ENCODE measurements at regions not wholly inside any gene's neighbourhood (a gene's known extent, or its start where the extent isn't known, plus 50 kb on each side); places are given as distances from the start of the nearest gene placed in this dataset.
"Not testable (repeated sequence)": the region's sequence is repeated elsewhere in the genome, so short reads cannot be mapped to it uniquely, and the experiment has no call there.

DNA sequence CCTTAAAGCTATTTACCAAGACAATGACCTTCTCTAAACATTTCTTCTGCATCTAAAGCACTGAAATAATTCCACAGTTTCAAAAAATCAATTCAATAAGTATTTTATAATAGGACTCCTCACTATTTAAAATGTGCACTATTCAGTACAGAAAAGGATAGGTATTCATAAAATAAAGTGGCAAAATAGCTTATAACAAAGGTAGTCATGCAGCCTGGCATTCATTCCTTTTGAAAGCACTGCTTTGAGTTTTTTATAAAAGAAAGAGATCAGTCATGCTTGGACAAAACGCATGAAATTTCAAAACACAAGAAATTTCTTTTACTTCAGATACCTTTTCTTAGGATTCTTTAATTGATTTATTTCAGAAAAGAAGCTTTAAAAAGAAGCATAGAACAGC lies 689.7 kb upstream of the PHF14 start:
- DNase-seq (ENCODE audit: low read depth): no peak

DNA sequence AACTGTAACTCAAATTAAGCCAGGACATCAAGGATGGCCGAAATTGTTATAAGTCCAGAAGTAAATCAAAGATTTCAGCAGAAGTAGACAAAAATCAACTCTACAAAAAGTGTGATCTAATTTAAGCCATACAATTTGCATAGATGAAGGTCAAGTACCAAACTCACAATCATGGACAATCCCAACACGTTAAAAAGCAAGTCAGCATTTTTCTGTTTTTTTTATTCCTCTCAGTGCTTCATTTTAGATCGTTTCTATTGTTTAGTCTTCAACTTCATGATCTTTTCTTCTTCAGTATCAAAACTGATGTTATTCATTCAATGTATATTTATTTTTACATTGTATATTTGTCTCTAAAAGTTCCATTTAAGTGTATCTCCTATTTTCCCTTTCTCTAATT lies 674.3 kb upstream of the PHF14 start:
- no peak for DNase-seq (ENCODE audit: low read depth)

- DNase-seq (ENCODE audit: low read depth): no peak
Measured at GRCh38 chr7:10300577-10300976, 673.1 kb upstream of the PHF14 start.

GRCh38 chr7:10308276-10308675 lies 665.4 kb upstream of the PHF14 start:
- no peak for DNase-seq (ENCODE audit: low read depth)

GRCh38 chr7:10312942-10313341 lies 660.7 kb upstream of the PHF14 start:
- no peak for DNase-seq (ENCODE audit: low read depth)

DNA sequence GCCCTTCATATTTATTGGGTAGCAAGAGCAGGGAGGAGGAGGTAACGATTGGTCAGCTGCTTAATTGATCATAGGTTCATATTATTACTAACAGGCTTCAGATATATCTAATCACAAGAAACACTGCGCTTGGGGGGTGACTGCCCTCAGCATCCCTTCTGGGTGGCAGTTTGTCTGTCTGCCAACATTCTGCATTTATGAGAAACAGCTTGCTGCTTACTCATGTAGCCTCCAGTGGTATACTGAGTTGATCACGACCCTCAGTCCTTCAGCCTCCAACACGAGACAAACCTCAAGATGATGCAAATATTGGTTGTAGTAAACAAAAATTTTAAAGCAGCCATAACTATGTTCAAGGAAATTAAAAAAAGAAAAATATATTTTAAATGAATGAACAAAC lies 657.8 kb upstream of the PHF14 start:
- DNase-seq (ENCODE audit: low read depth): no peak

DNA sequence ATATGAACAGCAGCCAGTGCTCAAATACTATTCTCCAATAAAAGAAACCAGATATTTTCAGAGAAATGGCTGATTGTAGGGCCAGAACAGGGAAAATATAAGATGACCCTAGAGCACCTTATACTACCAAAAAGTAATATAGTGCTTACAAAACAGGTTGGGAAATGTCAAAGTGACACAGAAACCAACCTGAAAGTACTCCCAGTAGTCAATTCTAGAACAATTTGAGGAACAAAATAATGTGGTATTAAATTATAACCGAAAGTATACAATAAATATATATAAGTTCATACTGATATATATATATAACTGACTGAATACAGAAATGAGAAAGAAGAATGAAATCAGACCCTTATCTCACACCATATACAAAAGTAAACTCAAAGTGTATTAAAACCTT lies 657.2 kb upstream of the PHF14 start:
- DNase-seq (ENCODE audit: low read depth): no peak

DNA sequence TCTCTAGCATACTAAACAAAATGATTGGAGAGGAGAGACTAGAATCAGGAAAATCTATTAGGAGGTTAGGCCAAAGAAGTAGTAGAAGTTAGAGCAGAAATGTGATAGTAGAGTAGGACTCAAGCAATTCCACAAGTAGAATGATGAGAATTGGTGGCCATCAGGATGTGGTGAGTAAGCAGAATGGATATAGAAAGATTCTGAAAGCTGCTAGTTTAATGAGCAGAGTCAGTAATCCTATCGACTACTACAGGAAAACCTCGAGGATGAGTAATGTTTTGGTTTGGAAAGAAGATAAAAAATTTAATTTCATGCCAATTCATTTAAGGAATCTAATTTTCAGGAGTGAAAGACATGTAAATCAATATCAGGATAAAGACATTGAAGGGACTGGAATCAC lies 648.3 kb upstream of the PHF14 start:
- DNase-seq (ENCODE audit: low read depth): no peak

- no peak for DNase-seq (ENCODE audit: low read depth)
Measured at GRCh38 chr7:10343108-10343507, 630.6 kb upstream of the PHF14 start.

DNA sequence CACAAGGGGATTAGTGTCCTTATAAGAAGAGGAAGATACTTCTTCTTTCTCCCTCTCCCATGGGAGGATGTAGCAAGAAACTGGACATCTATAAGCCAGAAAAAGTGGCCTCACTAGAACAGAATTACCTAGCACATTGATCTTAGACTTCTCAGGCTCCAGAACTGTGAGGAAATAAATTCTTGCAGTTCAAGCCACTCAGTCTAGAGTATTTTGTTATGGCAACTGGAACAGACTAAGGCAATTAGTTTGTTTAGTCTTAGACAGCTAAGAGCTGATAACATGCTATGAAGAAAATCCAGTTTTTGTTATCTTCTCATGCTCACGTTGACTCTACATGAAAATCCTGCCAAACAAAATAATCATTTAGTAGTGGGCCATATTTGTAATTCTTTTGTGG lies 627.6 kb upstream of the PHF14 start:
- no peak for DNase-seq (ENCODE audit: low read depth)

DNA sequence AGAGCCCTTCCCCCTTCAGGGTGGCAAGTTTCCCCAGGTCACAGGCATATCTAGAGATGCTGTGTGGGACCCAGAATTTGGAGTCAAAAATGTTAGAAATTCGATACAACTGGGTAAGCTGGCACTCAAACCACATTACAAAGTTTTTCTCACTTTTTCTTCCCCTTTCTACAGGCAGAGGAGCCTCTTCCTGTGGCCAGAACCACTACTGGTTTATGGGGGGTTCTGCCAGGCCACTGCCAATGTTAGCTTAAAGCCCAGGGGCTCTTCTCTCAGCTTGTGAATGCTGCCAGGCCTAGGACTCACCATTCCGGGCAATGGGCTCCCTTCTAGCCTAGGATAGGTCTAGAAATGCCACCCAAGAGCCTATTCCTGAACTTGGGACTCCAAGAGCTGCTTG lies 617.9 kb upstream of the PHF14 start:
- no peak for DNase-seq (ENCODE audit: low read depth)

DNA sequence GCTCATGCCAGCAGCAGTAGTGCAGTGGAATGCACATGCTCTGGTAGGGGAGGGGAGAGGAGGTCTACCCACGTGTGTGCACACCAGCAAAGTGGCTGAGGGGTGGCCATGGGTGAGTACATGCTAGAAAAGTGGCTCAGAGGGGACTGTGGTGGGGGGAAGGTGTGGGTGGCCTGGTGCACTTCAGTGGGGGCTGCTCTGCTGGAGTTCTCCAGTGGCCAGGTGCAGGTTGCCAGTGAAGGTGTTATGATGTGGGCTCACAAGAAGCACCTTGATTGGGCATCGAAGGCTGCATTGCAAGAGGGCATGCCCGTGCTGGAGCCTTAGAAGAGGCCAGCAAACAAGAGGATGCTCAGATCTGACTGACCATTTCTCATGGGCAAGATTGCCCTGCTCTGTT lies 613.6 kb upstream of the PHF14 start:
- no peak for DNase-seq (ENCODE audit: low read depth)

DNA sequence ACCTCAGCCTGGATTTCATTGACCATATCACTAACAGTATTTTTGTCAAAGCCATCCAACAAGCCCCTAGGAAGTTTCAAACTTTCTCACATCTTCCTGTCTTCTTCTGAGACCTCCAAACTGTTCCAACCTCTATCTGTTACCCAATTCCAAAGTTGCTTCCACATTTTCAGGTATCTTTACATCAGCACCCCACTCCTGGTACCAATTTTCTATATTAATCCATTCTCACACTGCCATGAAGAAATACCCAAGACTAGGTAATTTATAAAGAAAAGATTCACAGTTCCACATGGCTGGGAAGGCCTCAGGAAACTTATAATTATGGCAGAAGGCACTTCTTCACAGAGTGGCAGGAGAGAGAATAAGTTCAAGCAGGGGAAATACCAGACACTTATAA lies 571.9 kb upstream of the PHF14 start:
- no peak for DNase-seq (ENCODE audit: low read depth)

- DNase-seq (ENCODE audit: low read depth): no peak
Measured at GRCh38 chr7:10412422-10413019, 561.2 kb upstream of the PHF14 start.

GRCh38 chr7:10418985-10419384 lies 554.7 kb upstream of the PHF14 start:
- no peak for DNase-seq (ENCODE audit: low read depth)

DNA sequence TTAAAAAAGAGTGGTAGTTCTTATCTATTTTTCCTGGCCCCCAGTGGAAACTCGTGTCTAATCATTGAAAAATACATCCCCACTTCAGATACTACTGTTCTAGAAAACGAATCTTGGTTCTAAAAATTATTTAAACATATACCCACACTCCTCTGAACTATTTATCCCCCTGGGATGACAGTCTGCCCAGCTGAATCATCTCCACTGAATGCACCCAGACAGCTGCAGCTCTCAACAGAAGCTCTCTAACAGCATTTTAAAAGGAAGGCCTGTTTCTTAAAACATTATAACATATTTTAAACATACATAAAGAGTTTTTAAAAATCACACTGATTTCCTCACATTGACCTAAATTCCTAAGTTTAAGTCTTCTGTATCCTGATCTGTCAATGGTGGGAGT lies 544.6 kb upstream of the PHF14 start:
- no peak for DNase-seq (ENCODE audit: low read depth)

GRCh38 chr7:10429511-10429910 lies 544.2 kb upstream of the PHF14 start:
- no peak for DNase-seq (ENCODE audit: low read depth)

- DNase-seq (ENCODE audit: low read depth): no peak
Measured at GRCh38 chr7:10436302-10436701, 537.4 kb upstream of the PHF14 start.

GRCh38 chr7:10439027-10439426 lies 534.6 kb upstream of the PHF14 start:
- no peak for DNase-seq (ENCODE audit: low read depth)

GRCh38 chr7:10455936-10456335 lies 517.7 kb upstream of the PHF14 start:
- DNase-seq (ENCODE audit: low read depth): no peak

DNA sequence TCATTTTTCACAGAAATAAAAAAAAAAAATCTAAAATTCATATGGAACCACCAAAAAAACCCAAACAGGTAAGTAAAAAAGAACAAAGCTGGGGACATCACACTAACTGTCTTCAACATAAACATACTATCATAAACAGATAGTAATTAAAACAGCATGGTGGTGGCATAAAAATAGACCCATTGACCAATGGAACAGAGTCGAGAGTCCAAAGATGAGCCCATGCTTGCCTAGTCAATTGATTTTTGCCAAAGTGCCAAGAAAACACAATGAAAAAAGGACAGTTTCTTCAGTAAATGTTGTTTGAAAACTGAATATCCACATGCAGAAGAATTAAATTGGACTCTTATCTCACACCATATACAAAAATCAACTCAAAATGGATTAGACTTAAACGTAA lies 513.2 kb upstream of the PHF14 start:
- no peak for DNase-seq (ENCODE audit: low read depth)

DNA sequence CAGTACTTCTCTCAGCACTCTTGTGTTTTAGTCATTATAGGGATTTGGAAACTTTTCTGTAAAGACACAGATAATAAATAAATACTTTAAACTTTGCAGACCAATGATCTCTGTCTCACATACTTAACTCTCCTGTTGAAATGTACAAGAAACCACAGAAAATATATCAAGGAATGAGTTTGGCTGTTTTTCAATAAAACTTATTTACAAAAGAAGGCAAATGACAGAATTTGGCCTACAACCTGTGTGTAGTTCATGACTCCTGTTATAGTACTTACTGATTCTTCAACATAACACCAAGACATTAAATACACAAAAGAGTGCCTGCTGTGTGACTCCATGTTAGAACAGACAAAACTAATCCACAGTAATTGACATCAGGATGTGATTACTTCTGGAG lies 510.0 kb upstream of the PHF14 start:
- no peak for DNase-seq (ENCODE audit: low read depth)

GRCh38 chr7:10465536-10465935 lies 508.1 kb upstream of the PHF14 start:
- not testable (repeated sequence) for DNase-seq (ENCODE audit: low read depth)

DNA sequence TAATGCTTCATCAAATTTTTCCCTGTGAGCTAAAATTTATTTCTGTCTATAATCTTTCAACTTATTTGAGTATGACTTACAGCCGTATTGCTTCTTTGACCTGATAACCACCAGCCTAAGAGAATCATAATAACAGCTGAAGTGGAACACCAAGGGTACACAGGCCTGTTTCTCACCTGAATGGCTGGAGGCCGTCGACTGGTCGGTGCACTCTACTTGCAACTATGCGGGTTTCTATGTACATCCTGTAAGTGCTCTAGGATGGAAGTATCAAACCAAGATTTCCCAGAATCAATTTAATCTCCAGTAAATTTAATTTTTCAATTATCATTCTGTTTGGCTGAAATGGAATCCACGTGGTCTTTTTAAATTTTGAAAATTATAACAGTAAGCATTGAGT lies 504.8 kb upstream of the PHF14 start:
- no peak for DNase-seq (ENCODE audit: low read depth)

DNA sequence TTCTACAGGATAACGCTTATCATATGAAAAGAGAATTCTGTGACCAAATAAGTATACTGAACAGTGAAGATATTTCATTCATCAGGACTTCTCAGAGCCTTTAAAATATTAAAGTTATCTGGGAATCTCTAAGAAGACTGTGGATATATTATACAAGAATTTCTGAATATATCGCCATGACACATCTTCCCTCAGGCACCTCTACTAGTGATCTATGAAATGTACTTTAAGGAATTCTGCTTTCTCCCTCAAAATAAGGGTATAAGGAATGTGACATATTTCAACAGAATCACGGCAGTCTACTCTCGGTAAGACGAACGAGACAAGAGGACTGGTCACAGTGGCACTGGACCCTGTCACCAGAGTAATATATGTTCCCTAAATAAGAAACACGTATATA lies 504.2 kb upstream of the PHF14 start:
- no peak for DNase-seq (ENCODE audit: low read depth)

Measured in activated T-cell treated with anti-CD3 and anti-CD28 coated beads for 1 hour (primary cell).